ENCODE measurements at regions not wholly inside any gene's neighbourhood (a gene's known extent, or its start where the extent isn't known, plus 50 kb on each side); places are given as distances from the start of the nearest gene placed in this dataset.

DNA sequence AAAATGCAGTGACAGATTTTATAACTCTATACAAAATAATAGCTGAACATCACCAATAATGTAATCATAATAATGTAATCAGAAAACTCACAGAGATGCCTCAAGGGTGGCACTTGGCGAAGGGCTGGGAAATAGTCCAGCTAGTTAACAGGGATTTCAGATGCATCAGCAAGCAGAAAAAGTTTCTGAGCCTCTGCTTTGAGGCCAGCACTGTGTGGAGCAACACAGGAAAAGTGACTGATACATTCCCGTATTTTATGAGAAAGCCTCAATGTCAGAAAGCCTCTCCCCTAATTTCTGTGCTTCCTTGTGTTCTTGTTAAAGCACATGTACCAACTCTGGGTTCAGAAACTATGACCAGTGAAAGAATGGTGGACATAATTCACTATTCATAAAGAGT, 304.8 kb downstream of the VPS13C start:
- DNase-seq (ENCODE audit: low spot score in 2 of 2): no peak
- in situ Hi-C loops (cut with MboI; ENCODE audit: low sequenced_read_pairs): no loop called here
- no peaks in the 10 kb centered on the region for H3K9me3 ChIP-seq
- no peaks in the 10 kb centered on the region for H3K36me3 ChIP-seq (replicated peaks)
- no peaks in the 10 kb centered on the region for H3K4me1 ChIP-seq
- H3K4me3 ChIP-seq: no peak overlapping the region
- H3K27me3 ChIP-seq (ENCODE audit: low read depth): peaks cover 4% of the 10 kb centered on the region; the same call in 1 of the 2 replicates

DNA sequence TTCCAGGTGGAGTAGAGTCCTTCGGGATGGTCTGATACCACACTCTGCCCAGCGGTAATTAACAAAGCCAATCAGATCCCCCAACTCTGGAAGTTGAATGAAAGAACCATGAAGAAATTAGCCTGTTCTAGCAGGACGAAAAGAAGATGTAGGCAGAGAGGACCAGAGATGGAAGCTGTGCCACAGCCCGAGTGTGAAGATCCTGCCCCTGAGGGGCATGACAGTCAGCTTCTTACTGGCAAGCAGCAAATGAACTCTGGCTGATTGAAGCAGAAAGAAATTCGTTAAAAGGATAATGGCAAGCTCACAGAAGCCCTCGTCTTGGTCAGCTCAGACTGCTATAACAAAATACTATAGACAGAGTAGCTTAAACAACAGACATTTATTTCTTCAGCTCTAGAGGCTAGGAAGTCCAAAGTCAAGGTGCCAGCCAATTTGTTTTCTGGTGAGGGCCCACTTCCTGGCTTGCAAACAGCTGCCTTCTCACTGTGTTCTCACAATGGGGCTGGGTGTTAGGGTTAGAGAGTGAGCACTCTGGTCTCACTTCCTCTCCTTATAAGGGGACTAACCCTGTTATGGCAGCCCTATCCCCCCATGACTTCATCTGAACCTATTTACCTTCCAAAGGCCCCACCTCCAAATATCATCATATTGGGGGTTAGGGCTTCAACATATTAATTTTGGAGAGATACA, 307.1 kb downstream of the VPS13C start:
- H3K36me3 ChIP-seq (replicated peaks): no peaks in the 10 kb centered on the region
- peaks cover 4% of the 10 kb centered on the region; the same call in 1 of the 2 replicates for H3K27me3 ChIP-seq (ENCODE audit: low read depth)
- in situ Hi-C loops (cut with MboI; ENCODE audit: low sequenced_read_pairs): no loop called here
- no peaks in the 10 kb centered on the region for H3K9me3 ChIP-seq
- H3K4me1 ChIP-seq: no peaks in the 10 kb centered on the region
- no peak for DNase-seq (ENCODE audit: low spot score in 2 of 2)
- H3K4me3 ChIP-seq: no peak overlapping the region

DNA sequence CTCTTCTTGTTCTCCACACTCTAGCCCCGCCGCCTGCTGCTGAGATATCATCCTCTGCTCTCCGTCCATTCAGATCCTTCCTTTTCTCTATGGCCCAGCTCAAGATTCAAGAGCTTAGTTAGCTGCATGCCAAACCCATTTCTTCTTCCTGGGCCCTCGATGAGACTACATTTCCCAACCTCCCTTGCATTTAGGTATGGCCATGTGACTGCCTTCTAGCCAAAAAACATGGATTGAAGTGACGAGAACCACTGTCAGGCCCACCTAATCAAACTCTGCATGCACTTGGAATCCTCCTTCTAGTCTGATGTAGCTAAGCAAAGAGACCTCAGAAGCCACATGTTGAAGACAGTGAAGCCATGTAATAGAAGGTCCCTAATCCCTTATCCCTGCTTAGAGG, 308.2 kb downstream of the VPS13C start:
- no peak overlapping the region for H3K4me3 ChIP-seq
- in situ Hi-C loops (cut with MboI; ENCODE audit: low sequenced_read_pairs): no loop called here
- no peaks in the 10 kb centered on the region for H3K9me3 ChIP-seq
- H3K36me3 ChIP-seq (replicated peaks): no peaks in the 10 kb centered on the region
- peaks cover 4% of the 10 kb centered on the region; the same call in 1 of the 2 replicates for H3K27me3 ChIP-seq (ENCODE audit: low read depth)
- no peaks in the 10 kb centered on the region for H3K4me1 ChIP-seq
- DNase-seq (ENCODE audit: low spot score in 2 of 2): no peak

DNA sequence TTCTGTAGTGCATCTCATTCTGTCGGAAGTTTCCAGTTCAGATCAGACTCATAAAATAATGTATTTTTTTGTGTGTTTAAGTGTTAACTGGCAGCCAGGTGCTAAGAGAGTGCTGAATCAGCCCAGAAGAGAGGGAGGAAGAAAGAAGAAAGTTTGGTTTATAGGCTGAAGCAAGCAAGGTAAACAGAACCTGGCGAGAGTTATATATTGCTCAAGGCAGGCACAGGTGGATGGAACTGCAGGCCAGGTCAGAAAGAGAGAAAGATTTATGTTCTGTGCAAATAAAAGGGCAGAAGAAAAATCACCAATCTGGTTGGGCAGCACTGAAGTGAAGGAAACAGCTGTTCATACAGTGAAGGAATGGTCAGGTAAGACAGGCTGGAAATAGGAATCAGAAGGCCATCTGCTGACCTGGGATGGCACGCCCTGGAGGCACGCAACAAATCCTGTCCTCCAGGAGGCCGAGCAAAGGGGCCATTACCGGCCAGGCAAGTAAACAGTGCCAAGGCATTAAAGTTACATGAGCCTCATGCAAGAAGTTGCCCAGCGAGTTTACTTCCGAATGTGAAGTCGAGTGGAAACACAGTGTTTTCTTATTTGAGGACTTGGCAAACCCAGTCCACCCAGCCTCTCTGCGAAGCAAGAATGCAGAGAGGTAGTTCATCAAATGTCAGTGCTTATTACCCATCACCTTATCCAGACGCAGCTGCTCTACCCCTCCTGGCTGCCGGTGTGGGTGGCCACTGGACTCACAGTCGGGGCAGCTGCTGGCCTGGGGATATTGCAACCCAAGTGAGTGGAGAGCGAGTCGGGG, 309.8 kb downstream of the VPS13C start:
- Histone ChIP-seq H3K9me3 (no peaks in the 10 kb centered on the region), H3K4me3 (no peak overlapping the region), H3K27me3 (ENCODE audit: low read depth) (no peaks in the 10 kb centered on the region), H3K4me1 (no peaks in the 10 kb centered on the region), H3K36me3 (replicated peaks) (no peaks in the 10 kb centered on the region)
- in situ Hi-C loops (cut with MboI; ENCODE audit: low sequenced_read_pairs): no loop called here
- no peak for DNase-seq (ENCODE audit: low spot score in 2 of 2)

DNA sequence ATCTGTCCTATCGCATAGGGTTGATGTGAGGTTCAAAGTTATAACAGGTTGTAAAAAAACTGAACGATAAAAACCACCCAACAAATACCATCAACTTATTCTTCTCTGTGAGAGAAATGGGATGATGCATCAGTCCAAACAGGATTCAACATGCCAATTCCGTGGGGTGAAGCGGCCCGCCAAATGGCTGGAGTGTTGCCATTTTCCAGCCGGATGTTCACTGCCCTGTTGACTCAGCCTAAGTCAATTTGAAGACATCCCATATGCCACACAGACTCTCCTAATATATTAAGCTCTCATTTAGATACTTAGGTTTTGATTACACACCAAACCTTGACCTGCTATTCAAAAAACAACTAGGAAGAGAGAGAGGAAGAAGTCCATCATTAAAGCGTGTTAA, 311.1 kb downstream of the VPS13C start:
- H3K4me3 ChIP-seq: no peak overlapping the region
- no peaks in the 10 kb centered on the region for H3K27me3 ChIP-seq (ENCODE audit: low read depth)
- H3K36me3 ChIP-seq (replicated peaks): no peaks in the 10 kb centered on the region
- in situ Hi-C loops (cut with MboI; ENCODE audit: low sequenced_read_pairs): no loop called here
- H3K9me3 ChIP-seq: no peaks in the 10 kb centered on the region
- no peaks in the 10 kb centered on the region for H3K4me1 ChIP-seq
- no peak for DNase-seq (ENCODE audit: low spot score in 2 of 2)

DNA sequence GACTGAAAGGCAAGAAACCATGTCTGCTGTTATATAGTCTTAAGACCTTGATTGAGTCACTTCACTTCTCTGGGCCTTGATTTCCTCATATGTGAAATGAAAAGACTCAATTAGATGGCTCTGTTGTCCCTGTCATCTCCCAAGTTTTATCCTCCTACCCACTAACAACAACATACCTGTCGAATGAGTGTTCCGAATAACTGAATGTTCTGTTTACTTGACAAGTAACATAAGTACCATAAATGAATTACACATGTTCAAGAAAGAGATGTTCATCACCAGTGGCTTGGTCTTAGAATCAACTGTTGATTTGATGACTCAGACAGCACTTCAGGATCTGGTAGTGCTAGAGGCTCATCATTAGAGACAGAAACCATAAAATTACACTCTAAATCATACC, 311.7 kb downstream of the VPS13C start:
- Histone ChIP-seq H3K9me3 (no peaks in the 10 kb centered on the region), H3K4me3 (no peak overlapping the region), H3K36me3 (replicated peaks) (no peaks in the 10 kb centered on the region), H3K4me1 (no peaks in the 10 kb centered on the region), H3K27me3 (ENCODE audit: low read depth) (no peaks in the 10 kb centered on the region)
- in situ Hi-C loops (cut with MboI; ENCODE audit: low sequenced_read_pairs): no loop called here
- DNase-seq (ENCODE audit: low spot score in 2 of 2): no peak

DNA sequence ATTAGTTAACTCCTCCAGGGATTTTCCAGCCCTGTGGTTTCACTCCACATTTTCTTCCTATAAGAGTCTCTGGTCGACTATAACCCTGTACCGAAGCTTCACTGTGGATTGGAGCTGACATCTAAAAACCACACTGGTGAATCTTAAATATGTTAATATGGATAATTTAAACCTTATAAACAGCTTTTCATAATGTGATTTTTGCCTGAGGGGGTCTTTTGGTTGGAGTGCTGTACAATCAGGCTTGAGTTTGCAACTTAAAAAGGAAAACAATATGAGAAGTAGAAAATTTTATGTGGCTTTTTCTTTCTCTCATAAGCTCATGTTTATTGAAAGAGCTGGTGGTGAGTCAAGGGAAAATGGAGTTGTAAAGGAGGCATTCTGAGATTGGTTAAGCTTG, 313.7 kb downstream of the VPS13C start:
- H3K9me3 ChIP-seq: no peaks in the 10 kb centered on the region
- no peaks in the 10 kb centered on the region for H3K4me1 ChIP-seq
- DNase-seq (ENCODE audit: low spot score in 2 of 2): peak in 1 of 2 experiments; percentile 21
- H3K27me3 ChIP-seq (ENCODE audit: low read depth): no peaks in the 10 kb centered on the region
- in situ Hi-C loops (cut with MboI; ENCODE audit: low sequenced_read_pairs): no loop called here
- no peaks in the 10 kb centered on the region for H3K36me3 ChIP-seq (replicated peaks)
- H3K4me3 ChIP-seq: no peak overlapping the region

DNA sequence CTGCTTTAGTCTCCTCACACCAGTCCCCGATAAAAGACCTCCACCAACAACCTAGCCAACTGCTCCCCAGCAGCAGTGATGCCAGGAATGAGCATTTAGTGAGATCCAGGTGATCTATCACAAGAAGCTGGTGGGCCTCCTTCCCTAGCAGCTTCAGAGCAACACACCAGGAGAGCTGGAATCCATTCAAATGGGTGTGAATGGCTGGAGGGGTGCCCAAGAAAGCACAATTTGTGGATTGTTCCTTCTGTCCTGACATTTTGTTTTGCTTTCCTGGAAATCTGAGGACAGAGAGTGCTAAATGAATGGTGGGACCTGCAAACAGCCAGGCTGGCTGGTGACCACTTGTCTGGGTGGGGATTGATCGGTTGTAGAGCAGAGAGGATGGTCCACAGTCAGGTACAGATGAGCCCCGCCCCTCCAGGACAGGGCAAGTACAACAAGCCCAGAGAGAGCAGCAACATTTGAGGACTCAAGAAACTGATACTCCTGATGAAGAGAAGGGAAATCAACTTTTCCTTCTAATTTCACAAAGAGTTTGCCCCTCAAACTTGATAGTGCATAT, 316.8 kb downstream of the VPS13C start:
- no peak for DNase-seq (ENCODE audit: low spot score in 2 of 2)
- Histone ChIP-seq H3K9me3 (no peaks in the 10 kb centered on the region), H3K4me3 (no peak overlapping the region), H3K36me3 (replicated peaks) (no peaks in the 10 kb centered on the region), H3K27me3 (ENCODE audit: low read depth) (no peaks in the 10 kb centered on the region), H3K4me1 (no peaks in the 10 kb centered on the region)
- in situ Hi-C loops (cut with MboI; ENCODE audit: low sequenced_read_pairs): no loop called here

DNA sequence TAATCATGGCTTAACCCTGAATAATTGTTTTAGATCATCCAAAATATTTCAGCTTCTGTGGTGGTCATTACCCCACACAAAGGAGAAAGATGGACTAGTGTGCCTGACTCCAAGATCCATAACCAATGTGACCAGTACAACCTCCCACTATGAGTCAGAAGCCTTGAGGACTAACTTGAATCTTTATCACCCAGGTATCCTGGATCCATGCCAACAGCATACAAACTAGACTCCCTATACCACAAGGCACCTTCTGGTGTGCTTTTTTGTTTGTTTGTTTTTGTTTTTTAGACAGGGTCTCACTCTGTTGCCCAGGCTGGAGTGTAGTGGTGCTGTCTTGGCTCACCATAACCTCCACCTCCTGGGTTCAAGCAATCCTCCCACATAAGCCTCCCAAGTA, 317.7 kb downstream of the VPS13C start:
- no peaks in the 10 kb centered on the region for H3K9me3 ChIP-seq
- no peak for DNase-seq (ENCODE audit: low spot score in 2 of 2)
- in situ Hi-C loops (cut with MboI; ENCODE audit: low sequenced_read_pairs): no loop called here

DNA sequence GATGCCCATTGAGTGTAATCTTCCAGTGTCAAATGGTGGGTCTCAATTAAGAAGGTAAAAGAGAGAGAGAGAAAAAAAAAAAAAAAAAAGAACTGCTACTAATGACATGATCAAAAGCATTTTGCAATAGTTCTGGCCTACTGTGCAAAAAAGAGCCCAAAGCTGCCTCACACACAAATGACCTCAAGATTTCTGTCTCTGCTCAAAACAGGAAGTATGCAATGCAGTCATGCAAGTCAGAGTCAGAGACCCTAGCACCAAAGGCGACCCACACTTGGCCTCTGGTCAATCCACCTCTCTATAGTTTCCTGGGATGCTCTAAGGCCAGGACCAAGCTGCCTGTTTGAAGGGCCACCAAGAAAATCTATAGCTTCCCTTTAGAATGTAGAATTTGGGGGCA, 323.5 kb downstream of the VPS13C start:
- Histone ChIP-seq H3K9me3 (no peaks in the 10 kb centered on the region), H3K27me3 (ENCODE audit: low read depth) (no peaks in the 10 kb centered on the region), H3K4me3 (no peak overlapping the region), H3K36me3 (replicated peaks) (no peaks in the 10 kb centered on the region), H3K4me1 (no peaks in the 10 kb centered on the region)
- no peak for DNase-seq (ENCODE audit: low spot score in 2 of 2)
- in situ Hi-C loops (cut with MboI; ENCODE audit: low sequenced_read_pairs): no loop called here

More for the DNA sequence above, 317.7 kb downstream of the VPS13C start:
- no peaks in the 10 kb centered on the region for H3K36me3 ChIP-seq (replicated peaks)
- no peak overlapping the region for H3K4me3 ChIP-seq
- H3K27me3 ChIP-seq (ENCODE audit: low read depth): no peaks in the 10 kb centered on the region
- no peaks in the 10 kb centered on the region for H3K4me1 ChIP-seq

DNA sequence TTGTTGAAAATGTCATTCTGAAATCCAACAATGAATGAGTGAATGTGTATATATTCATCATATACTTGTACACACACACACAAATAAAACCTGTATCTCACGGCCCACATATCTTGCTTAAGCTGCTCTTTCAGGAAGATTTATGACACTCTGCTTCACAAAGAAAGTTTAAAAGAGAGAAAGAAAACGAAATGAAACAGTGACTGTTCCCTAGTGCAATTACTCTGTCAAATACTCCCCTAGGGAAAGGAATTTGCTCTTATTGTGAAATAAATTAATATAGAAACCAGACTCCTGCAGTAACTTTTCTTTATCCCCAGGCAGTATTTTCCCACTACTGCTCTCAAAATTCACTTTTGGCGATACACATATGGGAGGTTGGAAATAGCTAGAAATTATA, 329.1 kb downstream of the VPS13C start:
- in situ Hi-C loops (cut with MboI; ENCODE audit: low sequenced_read_pairs): no loop called here
- H3K4me3 ChIP-seq: no peak overlapping the region
- peak in 1 of 2 experiments; percentile 84 for DNase-seq (ENCODE audit: low spot score in 2 of 2)
- H3K4me1 ChIP-seq: 0 out of 2 replicates have a peak, but pooled peaks cover 2% of the 10 kb centered on the region
- no peaks in the 10 kb centered on the region for H3K36me3 ChIP-seq (replicated peaks)
- H3K9me3 ChIP-seq: no peaks in the 10 kb centered on the region
- H3K27me3 ChIP-seq (ENCODE audit: low read depth): no peaks in the 10 kb centered on the region

DNA sequence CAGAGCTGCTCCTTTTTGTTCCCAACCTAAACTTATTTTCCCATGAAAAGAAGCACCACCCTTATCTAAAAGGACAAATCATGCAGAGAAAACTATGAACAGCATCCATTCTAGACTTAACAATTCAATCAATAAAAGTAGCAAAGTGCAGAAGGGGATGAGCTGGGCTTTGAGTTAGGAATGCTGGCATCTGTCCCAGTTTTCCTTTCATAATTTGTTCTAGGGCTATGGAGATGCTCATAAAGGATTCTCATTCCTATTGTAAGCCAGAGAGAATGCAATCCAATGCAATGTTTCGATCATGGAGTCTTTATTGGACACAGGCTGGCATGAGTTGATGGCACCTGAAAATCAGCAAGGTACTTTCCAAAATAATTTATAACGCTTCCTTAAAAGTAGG, 330.6 kb downstream of the VPS13C start:
- Histone ChIP-seq H3K36me3 (replicated peaks) (no peaks in the 10 kb centered on the region), H3K4me1 (0 out of 2 replicates have a peak, but pooled peaks cover 2% of the 10 kb centered on the region), H3K4me3 (no peak overlapping the region), H3K27me3 (ENCODE audit: low read depth) (no peaks in the 10 kb centered on the region), H3K9me3 (no peaks in the 10 kb centered on the region)
- peak in 1 of 2 experiments; percentile 31 for DNase-seq (ENCODE audit: low spot score in 2 of 2)
- in situ Hi-C loops (cut with MboI; ENCODE audit: low sequenced_read_pairs): no loop called here

DNA sequence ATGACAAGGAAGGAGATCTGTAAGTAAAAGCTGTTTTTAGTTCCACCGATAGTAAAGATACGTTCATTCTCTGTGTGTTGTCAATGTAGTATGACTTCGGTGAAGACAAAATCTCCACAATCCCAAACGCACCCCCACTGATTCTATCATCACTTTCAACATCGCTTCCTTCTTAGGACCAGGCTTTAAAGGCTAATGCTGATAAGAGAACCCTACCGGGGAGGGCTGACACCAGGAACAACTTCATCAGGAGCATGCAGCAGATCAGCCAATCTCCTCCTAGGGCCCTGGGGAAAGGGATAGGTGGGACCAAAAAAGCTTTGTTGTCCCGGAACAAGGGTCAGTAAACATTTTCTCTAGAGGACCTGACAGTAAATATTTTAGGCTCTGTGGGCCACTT, 334.1 kb downstream of the VPS13C start:
- no peak overlapping the region for H3K4me3 ChIP-seq
- H3K4me1 ChIP-seq: 0 out of 2 replicates have a peak, but pooled peaks cover 2% of the 10 kb centered on the region
- no peaks in the 10 kb centered on the region; the same call in none of the 2 replicates for H3K27me3 ChIP-seq (ENCODE audit: low read depth)
- in situ Hi-C loops (cut with MboI; ENCODE audit: low sequenced_read_pairs): no loop called here
- no peaks in the 10 kb centered on the region for H3K36me3 ChIP-seq (replicated peaks)
- DNase-seq (ENCODE audit: low spot score in 2 of 2): no peak
- no peaks in the 10 kb centered on the region for H3K9me3 ChIP-seq

DNA sequence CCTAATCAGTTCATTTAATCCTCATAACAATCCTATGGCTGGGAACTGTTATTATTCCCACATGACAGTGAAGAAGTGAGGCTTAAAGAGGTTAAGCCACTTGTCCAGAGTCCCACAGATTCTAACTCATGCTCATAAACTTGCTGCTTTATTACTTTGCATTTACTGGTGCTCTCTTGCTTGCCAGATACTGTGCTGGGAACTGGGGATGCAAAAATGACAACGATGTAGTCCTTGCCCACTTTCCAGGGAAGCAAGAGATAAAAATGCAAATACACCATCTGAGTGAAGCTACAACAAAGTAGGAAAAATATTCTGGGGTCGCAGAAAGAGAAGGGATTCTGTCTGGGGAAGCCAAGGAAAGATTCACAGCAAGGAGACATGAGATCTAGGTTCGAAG, 335.0 kb downstream of the VPS13C start:
- Histone ChIP-seq H3K9me3 (no peaks in the 10 kb centered on the region), H3K27me3 (ENCODE audit: low read depth) (no peaks in the 10 kb centered on the region; the same call in none of the 2 replicates), H3K4me1 (no peaks in the 10 kb centered on the region), H3K36me3 (replicated peaks) (no peaks in the 10 kb centered on the region), H3K4me3 (no peak overlapping the region)
- in situ Hi-C loops (cut with MboI; ENCODE audit: low sequenced_read_pairs): no loop called here
- DNase-seq (ENCODE audit: low spot score in 2 of 2): no peak
